ENCODE measurements at regions not wholly inside any gene's neighbourhood (a gene's known extent, or its start where the extent isn't known, plus 50 kb on each side); places are given as distances from the start of the nearest gene placed in this dataset.
A peak's percentile ranks its signal among the peaks of the same experiment; 100 is the strongest.

GRCh38 chr15:77749998-77750540, 117.4 kb upstream of the LINGO1 start:
- DNase-seq, result no peak

GRCh38 chr15:77749236-77749997, 116.7 kb upstream of the LINGO1 start:
- no peak for DNase-seq

DNA sequence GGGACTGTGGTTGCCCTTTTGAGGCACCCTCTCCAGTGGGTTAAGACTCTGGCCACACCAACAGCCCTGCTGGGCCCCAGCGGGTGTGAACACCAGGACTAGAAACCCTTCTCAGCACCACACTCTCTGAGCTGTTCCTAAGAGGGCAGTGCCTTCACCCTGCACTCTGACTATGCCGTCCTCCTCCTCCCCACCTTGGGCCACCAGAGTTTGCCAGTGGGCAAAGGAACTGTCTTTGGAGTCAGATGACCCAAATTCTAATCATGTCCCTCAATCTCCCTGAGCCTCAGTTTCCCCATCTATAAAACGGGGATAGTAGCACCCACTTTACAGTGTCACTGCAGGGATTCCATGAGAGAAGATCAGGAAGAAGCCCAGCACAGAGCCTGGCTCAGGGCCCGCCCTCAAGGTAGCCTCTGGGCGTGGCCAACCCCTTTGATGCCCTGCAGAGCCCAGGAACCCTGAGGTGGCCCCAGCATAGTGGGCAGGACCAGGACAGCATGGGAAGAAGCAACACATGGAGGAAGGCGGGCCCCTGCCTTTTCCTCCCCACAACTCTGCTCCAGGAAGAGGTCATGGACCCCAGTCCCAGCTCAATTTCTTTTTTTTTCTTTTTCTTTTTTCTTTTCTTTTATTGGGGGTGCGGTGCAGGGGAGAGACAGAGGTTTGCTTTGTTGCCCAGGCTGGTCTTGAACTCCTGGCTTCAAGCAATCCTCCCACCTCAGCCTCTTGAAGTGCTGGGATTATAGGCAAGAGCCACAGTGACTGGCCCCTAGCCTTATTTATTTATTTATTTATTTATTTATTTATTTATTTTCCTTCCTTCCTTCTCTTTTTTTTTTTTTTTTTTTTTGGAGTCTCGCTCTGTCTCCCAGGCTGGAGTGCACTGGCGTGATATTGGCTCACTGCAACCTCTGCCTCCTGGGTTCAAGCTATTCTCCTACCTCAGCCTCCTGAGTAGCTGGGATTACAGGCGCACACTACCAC, 115.7 kb upstream of the LINGO1 start:
- DNase-seq, result no peak

- DNase-seq, result no peak
Measured at GRCh38 chr15:77747175-77748077, 114.7 kb upstream of the LINGO1 start.

GRCh38 chr15:77746254-77747174, 113.8 kb upstream of the LINGO1 start:
- DNase-seq, result no peak

DNA sequence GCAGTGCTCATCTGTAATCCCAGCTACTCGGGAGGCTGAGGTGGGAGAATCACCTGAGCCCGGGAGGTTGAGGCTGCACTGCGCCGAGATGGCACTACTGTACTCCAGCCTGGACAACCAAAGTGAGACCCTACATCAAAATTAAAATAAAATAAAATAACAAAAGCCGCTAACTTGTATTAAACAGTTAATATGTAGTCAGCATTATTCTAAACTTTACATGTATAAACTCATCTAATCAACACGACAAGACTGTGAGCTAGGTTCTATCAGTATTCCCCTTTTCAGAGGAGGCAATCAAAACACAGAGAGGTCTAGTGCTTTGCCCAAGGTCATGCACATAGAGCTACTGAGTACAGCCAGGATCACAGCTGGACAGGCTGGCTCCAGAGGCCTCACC, 111.7 kb upstream of the LINGO1 start:
- no peak for DNase-seq

DNA sequence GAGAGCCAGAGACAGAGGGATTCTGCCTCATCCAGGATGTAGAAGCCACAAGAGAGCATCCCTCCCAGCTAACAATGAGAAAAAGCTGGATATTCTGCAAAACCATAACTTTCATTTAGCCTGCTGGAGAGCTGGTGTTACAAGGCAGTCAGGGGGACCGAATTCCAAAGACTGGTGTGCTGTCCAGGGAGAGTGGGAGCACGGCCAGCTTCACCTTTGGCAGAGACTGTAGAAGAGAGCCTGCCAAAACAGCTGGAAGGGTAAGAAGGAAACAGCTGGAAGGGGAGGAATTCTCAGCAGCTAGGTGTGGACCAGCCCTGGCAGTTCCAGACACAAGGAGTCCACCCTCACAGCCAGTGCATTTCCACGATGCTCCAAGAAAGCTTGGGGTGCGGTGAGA, 109.9 kb upstream of the LINGO1 start:
- DNase-seq, result no peak

DNA sequence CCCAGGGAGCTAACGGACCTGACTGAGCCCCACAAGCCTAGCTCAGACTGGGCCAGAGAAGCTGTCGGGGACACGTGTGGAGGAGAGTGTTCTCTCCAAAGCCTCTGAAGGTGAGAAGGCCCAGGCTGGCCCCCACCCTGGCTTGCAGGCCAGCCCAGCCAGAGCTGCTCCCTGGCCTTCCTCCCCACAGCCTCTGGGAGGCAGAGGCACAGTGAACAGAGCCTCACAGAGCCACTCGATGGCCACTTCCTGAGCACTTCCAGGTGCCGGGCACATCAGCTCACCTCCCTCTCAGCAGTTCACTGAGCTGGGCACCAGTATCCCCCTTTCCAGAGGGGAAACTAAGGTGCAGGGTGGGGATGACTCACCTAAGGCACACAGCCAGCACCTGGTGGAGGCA, 109.4 kb upstream of the LINGO1 start:
- no peak for DNase-seq

GRCh38 chr15:77741106-77741505, 108.4 kb upstream of the LINGO1 start:
- DNase-seq, result no peak

GRCh38 chr15:77739591-77740378, 107.1 kb upstream of the LINGO1 start:
- peak; percentile 66 for DNase-seq

DNA sequence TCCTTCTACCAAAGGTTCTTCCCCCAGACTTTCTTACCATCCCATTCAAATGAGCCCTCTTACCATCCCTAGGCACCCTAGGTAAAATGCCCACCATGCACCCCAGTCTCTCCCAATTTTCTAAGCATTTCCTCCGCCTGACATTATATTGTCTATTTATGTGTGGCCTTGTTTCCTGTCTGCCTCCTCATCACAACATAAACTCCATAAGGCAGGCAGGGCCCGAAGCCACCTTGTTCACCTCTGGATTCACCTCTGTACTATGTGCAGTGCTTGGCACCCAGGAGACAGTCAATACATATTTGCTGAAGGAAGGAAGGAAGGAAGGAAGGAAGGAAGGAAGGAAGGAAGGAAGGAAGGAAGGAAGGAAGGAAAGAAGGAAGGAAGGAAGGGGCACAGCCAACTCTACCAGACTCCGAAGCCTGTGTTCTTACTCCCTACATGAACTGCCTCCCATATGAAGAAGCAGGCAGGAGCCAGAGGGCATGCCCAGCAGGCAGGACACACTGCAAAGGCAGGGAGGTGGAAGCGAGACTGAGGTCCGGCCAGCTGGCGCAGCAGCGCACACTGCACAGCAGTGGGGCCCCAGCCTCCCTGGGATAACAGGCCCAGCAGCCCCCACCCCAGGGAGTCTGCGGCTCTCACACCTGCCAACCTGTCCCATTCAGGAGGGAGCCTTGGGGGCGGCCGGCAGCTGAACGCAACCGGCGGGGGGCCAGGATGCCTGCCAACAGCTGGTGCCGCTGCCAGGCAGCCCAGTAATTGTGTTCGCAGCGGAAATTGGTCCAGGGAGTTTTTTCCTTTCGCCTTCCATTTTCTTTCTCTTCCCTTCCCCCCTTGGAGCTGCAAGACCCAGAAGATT, 106.0 kb upstream of the LINGO1 start:
- peak; percentile 84 for DNase-seq

GRCh38 chr15:77738038-77738370, 105.3 kb upstream of the LINGO1 start:
- no peak for DNase-seq

DNA sequence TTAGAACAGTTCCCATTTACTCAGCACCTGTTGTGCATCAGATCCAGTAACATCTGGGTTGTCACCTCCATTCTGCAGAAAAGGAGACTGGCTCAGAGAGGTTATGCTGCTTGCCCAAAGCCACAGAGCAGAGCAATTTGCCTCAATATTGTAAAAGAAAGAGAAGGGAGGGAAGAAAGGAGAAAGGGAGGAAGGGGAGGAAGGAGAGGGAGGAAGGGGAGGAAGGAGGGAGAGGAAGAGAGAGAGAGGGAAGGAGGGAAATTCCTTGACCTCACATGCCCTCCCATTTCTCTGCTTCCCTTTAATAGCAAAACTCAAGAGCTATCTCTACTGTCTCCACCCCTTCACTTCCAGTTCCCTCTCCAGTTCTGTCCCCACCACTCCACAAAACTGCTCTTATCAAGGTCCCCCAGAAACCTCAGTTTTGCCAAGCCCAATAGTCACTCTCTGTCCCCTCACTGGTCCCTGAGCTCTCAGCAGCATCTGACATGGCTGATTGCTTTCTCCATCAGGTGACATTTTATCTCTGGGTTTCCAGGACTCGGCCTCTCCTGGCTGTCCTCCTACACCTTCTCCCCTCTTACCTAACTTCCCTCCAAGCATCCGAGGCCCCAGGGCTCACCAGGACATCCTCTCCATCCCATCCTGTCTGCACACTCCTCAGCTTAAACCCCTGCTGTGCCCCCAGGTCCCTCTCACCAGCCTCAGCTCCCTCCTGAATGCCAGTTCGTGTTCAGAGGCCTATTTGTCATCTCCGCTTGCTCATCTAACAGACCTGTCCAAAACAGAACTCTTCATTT, 104.7 kb upstream of the LINGO1 start:
- no peak for DNase-seq

GRCh38 chr15:77734306-77734705, 101.6 kb upstream of the LINGO1 start:
- no peak for DNase-seq

DNA sequence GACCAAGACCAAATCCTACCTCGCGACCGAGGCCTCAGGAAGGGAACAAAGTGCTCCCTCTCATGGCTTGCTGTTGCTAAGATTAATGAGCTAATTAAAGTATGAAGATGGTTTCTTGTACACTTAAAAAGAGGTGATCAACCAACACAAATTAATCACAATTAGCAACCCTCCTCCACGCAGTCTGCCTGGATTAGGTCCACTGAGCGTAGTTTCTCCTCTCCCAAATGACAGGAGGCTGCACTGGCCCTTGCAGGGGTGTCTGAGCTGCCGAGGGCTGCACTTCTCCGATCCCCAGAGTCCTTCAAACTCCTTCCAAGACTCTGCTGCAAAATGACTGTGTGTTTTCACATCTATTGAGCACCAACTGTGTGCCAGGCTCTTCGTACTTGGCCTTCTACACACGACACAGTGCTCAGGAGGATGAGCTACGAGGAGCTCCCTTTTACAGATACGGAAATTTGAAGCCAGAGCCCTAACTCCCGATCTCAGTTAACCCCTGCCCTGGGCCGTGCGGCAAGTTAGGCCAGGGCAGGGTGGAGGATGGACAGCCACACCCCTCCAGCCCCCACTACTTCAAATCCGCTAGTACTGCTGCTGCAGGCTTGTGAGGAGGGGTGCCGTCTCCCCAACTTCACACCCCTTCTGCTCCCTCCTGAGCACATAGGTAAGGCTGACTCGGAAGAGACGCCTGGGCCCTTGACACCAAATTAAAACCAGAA, 101.0 kb upstream of the LINGO1 start:
- no peak for DNase-seq

DNA sequence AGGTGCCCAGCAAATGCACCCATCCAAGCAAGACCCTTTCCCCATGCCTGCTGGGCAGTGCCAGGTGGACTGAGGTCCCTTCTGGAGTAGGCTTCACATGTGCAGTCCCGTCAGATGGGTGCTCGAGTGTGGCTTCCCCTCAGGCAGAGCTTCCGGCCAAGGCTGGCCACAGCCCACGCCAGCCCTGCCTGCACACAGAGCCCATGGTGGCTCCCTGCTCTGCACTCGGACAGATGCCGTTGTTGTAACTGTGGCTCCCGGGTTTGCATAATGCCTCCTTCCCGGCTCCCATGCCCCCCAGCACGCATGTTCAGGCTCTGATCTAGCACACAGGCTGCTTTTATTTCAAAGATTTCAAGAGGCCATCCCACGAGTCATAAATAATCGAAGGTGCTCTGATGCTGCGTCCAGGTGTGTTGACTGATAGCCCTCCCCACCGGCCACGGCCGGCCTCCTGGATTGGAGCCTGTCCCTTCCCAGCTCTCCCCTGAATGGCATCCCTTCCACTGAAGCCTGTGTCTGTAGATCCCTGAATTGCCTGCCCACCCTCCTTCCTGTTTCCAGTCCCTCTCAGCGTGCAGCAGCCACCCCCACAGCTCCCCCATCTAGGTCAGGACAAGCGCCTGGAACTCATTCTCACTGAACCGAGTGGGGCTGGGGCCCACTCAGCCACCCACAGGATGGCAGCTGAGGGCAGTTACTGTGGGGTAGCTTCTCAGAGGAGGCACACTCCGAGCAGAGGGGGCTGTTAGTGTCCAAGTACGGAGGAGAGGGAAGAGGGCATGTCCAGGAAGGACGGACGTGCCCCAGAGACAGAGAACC, 100.0 kb upstream of the LINGO1 start:
- DNase-seq, result no peak

DNA sequence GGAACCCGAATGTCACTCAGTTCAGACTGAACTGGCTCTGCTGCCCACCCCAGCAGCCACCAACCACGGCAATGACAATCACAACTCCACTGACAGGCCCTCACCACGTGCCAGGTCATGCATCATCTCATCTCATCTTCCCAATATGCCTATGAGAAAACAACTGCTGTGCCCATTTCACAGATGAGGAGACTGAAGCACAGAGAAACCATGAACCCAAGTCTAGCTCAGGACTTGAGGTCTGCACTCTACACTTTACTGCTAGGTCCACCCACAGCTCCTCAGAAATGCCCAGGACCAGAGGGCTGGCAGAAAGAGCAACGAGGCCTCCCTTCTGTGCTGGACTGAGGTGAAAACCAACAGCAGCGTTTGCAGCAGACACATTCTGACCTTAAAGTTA, 99.2 kb upstream of the LINGO1 start:
- DNase-seq, result no peak

Measured in NCI-H1417 treated with DMSO at 0.1 percent for 48 hours (cell line).